RWPE1 (cell line): ENCODE measurements at regions not wholly inside any gene's neighbourhood (a gene's known extent, or its start where the extent isn't known, plus 50 kb on each side); places are given as distances from the start of the nearest gene placed in this dataset.

Source experiments
- CTCF ChIA-PET: fragments of 350-600 bp; sonication (Branson Sonifier 250); formaldehyde crosslinking; extraction: SDS; loops from one replicate; lab custom pipeline; 2021; lab: Yijun Ruan, JAX
- POLR2A ChIA-PET: fragments of 400-600 bp; formaldehyde crosslinking; extraction: SDS; loops from one replicate; lab custom pipeline; 2020; ENCODE audit warnings: antibody characterized with exemption; ENCODE audit not compliant: low non-redundant PET; lab: Yijun Ruan, JAX
- DNase-seq: peaks from one replicate; pipeline ENCODE4 v3.0.0; 2012; ENCODE audit warnings: low spot score
- H3K27ac ChIP-seq: fragments of 450-650 bp; 2 replicates; pipeline ENCODE4 v1.5.1; 2017
- TF ChIP-seq, protein P1 (sequence below): fragments of 450-650 bp; conservative IDR thresholded peaks from 2 replicates; pipeline ENCODE4 v1.5.1; 2017; ENCODE audit warnings: low read depth, mild to moderate bottlenecking

DNA sequence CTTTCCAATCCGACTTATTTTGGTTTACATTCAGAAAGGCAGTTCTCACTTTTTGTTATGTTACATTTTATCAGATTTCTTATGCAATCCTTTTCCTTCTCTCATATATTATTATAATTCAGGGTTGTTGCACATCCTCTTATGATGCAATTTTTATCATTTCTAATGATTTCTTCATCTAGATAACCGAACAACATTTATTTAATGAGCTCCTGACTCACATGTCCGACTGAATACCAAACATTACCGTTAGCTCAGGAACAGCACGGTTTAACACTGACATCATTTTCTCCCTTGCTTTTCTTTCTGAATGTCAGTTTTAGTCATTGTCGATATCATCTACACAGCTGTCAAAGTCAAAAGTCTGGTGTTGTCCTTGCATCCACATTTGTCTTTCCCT, 199.2 kb downstream of the BCHE start:
- ChIA-PET POLR2A (no interaction called here), CTCF (interaction anchor here (0.6 to 1.2 kb wide), 4 partner anchors 14 to 226 kb away, joined by 3 to 4 read pairs (median 3); no protein-coding TSS in a partner anchor)
- TF ChIP-seq, protein P1, sequence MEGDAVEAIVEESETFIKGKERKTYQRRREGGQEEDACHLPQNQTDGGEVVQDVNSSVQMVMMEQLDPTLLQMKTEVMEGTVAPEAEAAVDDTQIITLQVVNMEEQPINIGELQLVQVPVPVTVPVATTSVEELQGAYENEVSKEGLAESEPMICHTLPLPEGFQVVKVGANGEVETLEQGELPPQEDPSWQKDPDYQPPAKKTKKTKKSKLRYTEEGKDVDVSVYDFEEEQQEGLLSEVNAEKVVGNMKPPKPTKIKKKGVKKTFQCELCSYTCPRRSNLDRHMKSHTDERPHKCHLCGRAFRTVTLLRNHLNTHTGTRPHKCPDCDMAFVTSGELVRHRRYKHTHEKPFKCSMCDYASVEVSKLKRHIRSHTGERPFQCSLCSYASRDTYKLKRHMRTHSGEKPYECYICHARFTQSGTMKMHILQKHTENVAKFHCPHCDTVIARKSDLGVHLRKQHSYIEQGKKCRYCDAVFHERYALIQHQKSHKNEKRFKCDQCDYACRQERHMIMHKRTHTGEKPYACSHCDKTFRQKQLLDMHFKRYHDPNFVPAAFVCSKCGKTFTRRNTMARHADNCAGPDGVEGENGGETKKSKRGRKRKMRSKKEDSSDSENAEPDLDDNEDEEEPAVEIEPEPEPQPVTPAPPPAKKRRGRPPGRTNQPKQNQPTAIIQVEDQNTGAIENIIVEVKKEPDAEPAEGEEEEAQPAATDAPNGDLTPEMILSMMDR: no peak
- no peak overlapping the region for H3K27ac ChIP-seq
- no peak for DNase-seq

DNA sequence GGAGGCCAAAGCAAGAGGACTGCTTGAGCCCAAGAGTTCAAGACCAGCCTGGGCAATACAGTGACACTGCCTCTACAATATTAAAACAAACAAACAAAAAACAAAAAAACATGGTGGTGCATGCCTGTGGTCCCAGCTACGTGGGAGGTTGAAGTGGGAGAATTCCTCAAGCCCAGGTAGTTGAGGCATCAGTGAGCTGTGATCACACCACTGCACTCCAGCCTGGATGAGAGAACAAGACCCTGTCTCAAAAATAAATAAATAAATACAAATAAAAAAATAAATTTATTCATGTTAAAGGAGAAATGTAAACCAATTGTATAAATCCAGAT, 200.6 kb downstream of the BCHE start:
- ChIA-PET POLR2A (no interaction called here), CTCF (no interaction called here)
- H3K27ac ChIP-seq: no peak overlapping the region
- TF ChIP-seq, protein P1: no peak
- DNase-seq: no peak

DNA sequence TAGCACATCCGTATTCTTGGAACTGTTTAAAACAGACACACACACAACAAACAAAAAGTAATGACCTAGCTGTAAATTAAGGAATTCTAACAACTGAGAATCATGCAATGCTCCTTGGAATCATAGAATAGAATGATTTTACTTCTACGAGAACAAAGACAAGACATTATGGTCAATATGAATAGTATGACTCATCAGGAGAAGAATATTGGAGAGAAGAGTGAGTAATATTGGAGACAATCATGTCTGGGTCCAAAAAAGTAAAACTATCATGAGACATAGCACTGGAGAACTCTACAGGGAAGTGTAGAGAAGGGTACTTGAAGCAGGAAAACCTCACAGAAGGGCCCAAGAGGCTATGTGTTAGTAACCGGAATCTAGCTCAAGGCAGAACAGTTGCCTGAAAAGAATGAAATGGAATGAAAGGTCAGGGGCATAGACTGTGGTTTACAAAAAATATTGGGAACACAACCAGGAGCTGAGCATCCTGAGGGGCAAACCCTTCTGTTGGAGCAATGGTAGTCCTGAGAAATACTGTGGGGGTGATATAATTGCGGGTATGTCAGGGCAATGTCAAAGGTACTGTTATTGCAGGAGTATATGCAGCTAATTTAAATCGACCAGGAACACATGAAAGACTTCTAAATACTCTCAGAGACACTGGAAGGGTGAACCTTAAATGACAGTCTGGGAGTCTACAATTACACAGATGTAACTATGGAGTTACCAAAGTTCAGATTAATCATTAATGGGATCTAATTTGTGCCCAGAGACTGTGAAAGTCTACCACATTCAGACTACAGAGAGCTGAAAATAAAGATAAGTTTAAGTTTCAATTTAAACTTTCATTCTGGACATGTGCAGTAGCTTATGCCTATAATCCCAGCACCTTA, 201.2 kb downstream of the BCHE start:
- POLR2A ChIA-PET: no interaction called here
- H3K27ac ChIP-seq: no peak overlapping the region
- CTCF ChIA-PET: interaction anchor here (0.5 kb wide), 1 partner anchor 37 kb away, joined by 3 read pairs; no protein-coding TSS in a partner anchor
- TF ChIP-seq, protein P1: no peak
- no peak for DNase-seq

DNA sequence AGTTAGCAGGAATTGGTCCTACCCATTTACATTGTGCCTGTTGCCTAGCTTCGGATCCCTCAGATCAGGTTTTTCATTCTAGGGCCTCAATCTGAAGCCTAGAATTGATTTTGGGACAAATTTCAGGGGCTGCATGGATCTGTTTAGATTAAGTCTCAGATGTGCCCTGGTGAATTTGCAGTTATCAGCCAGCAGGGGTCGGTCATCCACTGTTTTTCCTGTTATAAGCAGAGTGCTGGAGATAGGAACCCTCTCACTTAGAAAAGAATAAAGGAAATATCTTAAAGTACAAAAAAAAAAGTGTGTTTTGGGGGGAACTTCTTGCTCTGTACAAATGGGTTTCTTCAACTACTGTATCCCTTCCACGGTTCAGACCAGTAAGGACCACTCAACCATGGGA, 212.5 kb downstream of the BCHE start:
- POLR2A ChIA-PET: no interaction called here
- DNase-seq: no peak

DNA sequence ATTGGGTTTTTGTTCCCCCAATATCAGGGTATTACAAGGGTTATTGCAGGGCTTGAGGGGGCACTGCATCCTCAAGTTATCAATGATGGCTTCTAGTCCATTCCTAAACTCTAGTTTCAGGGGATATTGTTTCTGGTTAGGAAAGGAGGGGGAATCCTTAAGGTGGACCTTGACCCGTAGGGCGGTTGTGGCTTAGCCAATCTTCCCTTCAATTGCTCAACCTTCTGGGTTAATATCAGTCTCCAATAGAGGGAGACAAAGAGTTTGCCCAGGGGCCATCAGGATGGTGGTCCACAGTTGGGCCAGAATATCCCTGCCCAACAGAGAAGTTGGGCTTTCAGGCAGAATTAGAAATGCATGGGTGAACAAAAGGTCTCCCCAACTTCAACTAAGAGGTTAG, 214.9 kb downstream of the BCHE start:
- no peak for DNase-seq
- TF ChIP-seq, protein P1: no peak
- ChIA-PET CTCF (no interaction called here), POLR2A (no interaction called here)
- no peak overlapping the region for H3K27ac ChIP-seq

More for the DNA sequence above, 212.5 kb downstream of the BCHE start:
- H3K27ac ChIP-seq: no peak overlapping the region
- CTCF ChIA-PET: no interaction called here
- TF ChIP-seq, protein P1: no peak

DNA sequence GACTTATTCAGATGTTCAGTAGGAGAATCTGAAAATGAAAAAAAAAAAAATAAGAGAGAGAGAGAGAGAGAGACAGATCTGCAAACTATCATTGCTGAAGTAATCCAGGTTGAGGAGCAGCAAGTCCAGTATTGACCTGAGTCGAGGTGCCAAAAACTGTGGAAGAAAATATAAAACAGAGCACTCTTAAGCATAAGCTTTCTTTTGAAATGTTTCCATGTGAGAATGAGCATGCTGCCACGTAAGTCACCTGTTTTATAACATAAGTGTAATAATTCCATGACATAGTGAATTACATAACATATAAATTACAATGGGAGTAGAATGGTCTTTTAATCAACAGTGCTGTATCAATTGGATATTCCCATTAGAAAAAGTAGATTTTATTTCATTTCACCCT, 218.2 kb downstream of the BCHE start:
- no peak for DNase-seq
- H3K27ac ChIP-seq: no peak overlapping the region
- TF ChIP-seq, protein P1: no peak
- ChIA-PET POLR2A (no interaction called here), CTCF (no interaction called here)
